GM23248 (cell line): ENCODE measurements at regions not wholly inside any gene's neighbourhood (a gene's known extent, or its start where the extent isn't known, plus 50 kb on each side); places are given as distances from the start of the nearest gene placed in this dataset.

ENCODE experiments used
- DNase-seq: peaks from one replicate; pipeline ENCODE4 v3.0.0-alpha.2; 2015
- H2AFZ ChIP-seq: fragments of 200-600 bp; sonication (generic); 2 replicates; pipeline ENCODE4 v1.6.1; 2016; ENCODE audit warnings: antibody characterized with exemption
- H3F3A ChIP-seq: fragments of 200-600 bp; sonication (generic); 2 replicates; pipeline ENCODE4 v1.6.1; 2016; ENCODE audit warnings: mild to moderate bottlenecking, antibody characterized with exemption, mixed run types; ENCODE audit not compliant: insufficient read depth
- H3K27ac ChIP-seq: fragments of 200-600 bp; sonication (generic); 2 replicates; pipeline ENCODE4 v1.5.1; 2016; ENCODE audit warnings: mild to moderate bottlenecking
- H3K27me3 ChIP-seq: fragments of 200-600 bp; sonication (generic); replicated peaks from 2 replicates; pipeline ENCODE4 v1.6.1; 2016; ENCODE audit warnings: mild to moderate bottlenecking; ENCODE audit not compliant: insufficient read depth
- H3K36me3 ChIP-seq: fragments of 200-600 bp; sonication (generic); 2 replicates; pipeline ENCODE4 v1.6.1; 2016; ENCODE audit warnings: low read depth, mild to moderate bottlenecking
- H3K4me1 ChIP-seq: fragments of 200-600 bp; sonication (generic); 2 replicates; pipeline ENCODE4 v1.6.1; 2016; ENCODE audit warnings: mild to moderate bottlenecking; ENCODE audit not compliant: insufficient read depth
- H3K4me2 ChIP-seq: fragments of 200-600 bp; sonication (generic); one replicate; pipeline ENCODE4 v1.6.1; 2016; ENCODE audit warnings: mild to moderate bottlenecking; ENCODE audit not compliant: unreplicated experiment
- H3K4me3 ChIP-seq: fragments of 200-600 bp; sonication (generic); 2 replicates; pipeline ENCODE4 v1.5.1; 2016; ENCODE audit warnings: mild to moderate bottlenecking
- H3K79me2 ChIP-seq: fragments of 200-600 bp; sonication (generic); 2 replicates; pipeline ENCODE4 v1.6.1; 2016; ENCODE audit warnings: mild to moderate bottlenecking; ENCODE audit not compliant: insufficient read depth
- H3K9ac ChIP-seq: fragments of 200-600 bp; sonication (generic); 2 replicates; pipeline ENCODE4 v1.6.1; 2016; ENCODE audit warnings: mild to moderate bottlenecking
- H3K9me2 ChIP-seq: fragments of 200-600 bp; sonication (generic); 2 replicates; pipeline ENCODE4 v1.6.1; 2016; ENCODE audit warnings: mixed run types, mild to moderate bottlenecking, moderate library complexity; ENCODE audit not compliant: insufficient read depth
- H3K9me3 ChIP-seq: fragments of 200-600 bp; sonication (generic); one replicate; pipeline ENCODE4 v1.6.1; 2017; ENCODE audit warnings: low read depth
- H4K20me1 ChIP-seq: fragments of 200-600 bp; sonication (generic); 2 replicates; pipeline ENCODE4 v1.6.0; 2016; ENCODE audit not compliant: insufficient read depth
- EZH2 ChIP-seq: fragments of 200-600 bp; sonication (generic); IDR thresholded peaks from 2 replicates; pipeline ENCODE4 v1.6.1; 2018; ENCODE audit warnings: antibody characterized with exemption, mild to moderate bottlenecking; ENCODE audit not compliant: insufficient read depth, poor library complexity, severe bottlenecking
- EZH2phosphoT487 ChIP-seq: fragments of 200-600 bp; sonication (generic); IDR thresholded peaks from 2 replicates; pipeline ENCODE4 v1.6.1; 2018; ENCODE audit warnings: antibody characterized with exemption, moderate library complexity, mild to moderate bottlenecking, low read depth; ENCODE audit not compliant: insufficient read depth
- WGBS, 2 experiments: methylation state at CpG; one replicate each; pipeline ENCODE4 v1.1.6; 2015 to 2017; ENCODE audit warnings: low lambda C conversion rate in 2 of 2, low coverage in 1 of 2; ENCODE audit errors: missing lambda C conversion rate in 2 of 2; 5-methylcytosine and 5-hydroxymethylcytosine counted together
- in situ Hi-C: fragments of 300-500 bp; cut with MboI; formaldehyde crosslinking; loops from 2 replicates; pipeline ENCODE4 v1.15.0; 2020

DNA sequence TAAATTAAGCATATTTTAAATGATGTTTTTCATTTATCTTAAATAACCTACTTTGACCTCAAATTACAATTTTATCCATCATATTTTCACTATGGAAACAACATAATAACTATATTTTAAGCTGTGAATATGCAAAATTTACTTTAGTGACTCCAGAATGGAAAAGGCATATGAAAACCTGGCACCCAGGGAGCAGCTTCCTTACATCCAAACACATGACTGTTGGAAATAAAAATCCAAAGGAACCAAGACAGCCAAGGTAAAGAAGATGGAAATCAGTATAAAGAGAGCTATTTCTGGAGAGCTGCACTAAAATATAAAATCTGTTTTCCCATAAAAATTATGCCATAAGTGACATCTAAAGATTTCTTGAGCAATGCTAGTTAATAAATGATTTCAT is 140.3 kb upstream of the FTMT start:
- no peak overlapping the region for H3K9ac ChIP-seq
- no peaks in the 10 kb centered on the region for H3K9me3 ChIP-seq
- H4K20me1 ChIP-seq: no peaks in the 10 kb centered on the region
- no peak overlapping the region for H2AFZ ChIP-seq
- in situ Hi-C loops: no loop called here
- no peak overlapping the region for H3K4me3 ChIP-seq
- H3K9me2 ChIP-seq: no peaks in the 10 kb centered on the region
- H3K36me3 ChIP-seq: no peaks in the 10 kb centered on the region
- DNase-seq: no peak
- no peaks in the 10 kb centered on the region for H3K27me3 ChIP-seq
- no peaks in the 10 kb centered on the region for H3K79me2 ChIP-seq
- no peak overlapping the region for H3K4me2 ChIP-seq
- no peak overlapping the region for H3K27ac ChIP-seq
- H3K4me1 ChIP-seq: no peaks in the 10 kb centered on the region
- no peaks in the 10 kb centered on the region for H3F3A ChIP-seq
- TF ChIP-seq EZH2 (no peak), EZH2phosphoT487 (no peak)

GRCh38 chr5:121719255-121719654 is 132.4 kb upstream of the FTMT start:
- no peaks in the 10 kb centered on the region for H3K9me2 ChIP-seq
- no peaks in the 10 kb centered on the region for H3F3A ChIP-seq
- in situ Hi-C loops: no loop called here
- no peaks in the 10 kb centered on the region for H3K27me3 ChIP-seq
- DNase-seq: no peak
- no peak overlapping the region for H3K27ac ChIP-seq
- no peak overlapping the region for H3K4me2 ChIP-seq
- no peaks in the 10 kb centered on the region for H3K36me3 ChIP-seq
- no peak for TF ChIP-seq EZH2
- no peak for TF ChIP-seq EZH2phosphoT487
- no peak overlapping the region for H2AFZ ChIP-seq
- no peak overlapping the region for H3K4me3 ChIP-seq
- WGBS, 2 experiments: 10 to 15% methylated on average over 2 of the region's 2 CpGs
- no peaks in the 10 kb centered on the region for H3K4me1 ChIP-seq
- no peaks in the 10 kb centered on the region for H4K20me1 ChIP-seq
- no peaks in the 10 kb centered on the region for H3K9me3 ChIP-seq
- no peak overlapping the region for H3K9ac ChIP-seq
- H3K79me2 ChIP-seq: no peaks in the 10 kb centered on the region

DNA sequence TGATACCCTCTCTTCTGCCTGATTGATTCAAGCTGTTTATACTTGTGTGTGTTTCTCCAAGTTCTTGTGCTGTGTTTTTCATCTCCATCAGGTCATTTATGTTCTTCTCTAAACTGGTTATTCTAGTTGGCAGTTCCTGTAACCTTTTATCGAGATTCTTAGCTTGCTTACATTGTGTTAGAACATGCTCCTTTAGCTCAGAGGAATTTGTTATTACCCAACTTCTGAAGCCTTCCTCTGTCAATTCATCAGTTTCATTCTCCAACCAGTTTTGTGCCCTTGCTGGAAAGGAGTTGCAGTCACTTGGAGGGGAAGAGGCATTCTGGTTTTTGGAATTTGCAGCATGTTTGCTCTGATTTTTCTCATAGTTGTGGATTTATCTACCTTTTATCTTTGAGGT is 126.2 kb upstream of the FTMT start:
- Histone ChIP-seq H3K9me3 (no peaks in the 10 kb centered on the region), H3F3A (no peaks in the 10 kb centered on the region), H2AFZ (no peak overlapping the region), H3K4me1 (no peaks in the 10 kb centered on the region), H3K27ac (no peak overlapping the region), H3K79me2 (no peaks in the 10 kb centered on the region), H3K4me2 (no peak overlapping the region), H3K27me3 (no peaks in the 10 kb centered on the region), H4K20me1 (no peaks in the 10 kb centered on the region), H3K4me3 (no peak overlapping the region), H3K9me2 (no peaks in the 10 kb centered on the region), H3K9ac (no peak overlapping the region), H3K36me3 (no peaks in the 10 kb centered on the region)
- WGBS, 2 experiments: 7 to 11% methylated on average over 1 of the region's 1 CpG
- DNase-seq: no peak
- TF ChIP-seq EZH2phosphoT487: no peak
- TF ChIP-seq EZH2: no peak
- in situ Hi-C loops: no loop called here

DNA sequence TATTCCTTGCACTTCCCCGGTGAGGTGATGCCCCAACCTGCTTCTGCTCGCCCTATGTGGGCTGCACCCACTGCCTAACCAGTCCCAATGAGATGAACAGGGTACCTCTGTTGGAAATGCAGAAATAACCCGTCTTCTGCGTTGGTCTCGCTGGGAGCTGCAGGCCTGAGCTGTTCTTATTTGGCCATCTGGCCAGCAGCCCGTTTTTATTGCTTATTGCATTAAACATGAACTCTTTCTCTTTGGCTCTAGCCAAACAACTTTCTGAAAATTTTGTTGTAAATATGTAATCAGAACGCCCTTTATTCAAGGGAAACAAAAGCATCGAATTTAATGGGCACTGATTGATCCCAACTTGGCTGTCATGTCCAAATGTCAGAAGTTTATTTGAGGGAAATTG is 124.7 kb upstream of the FTMT start:
- DNase-seq: no peak
- no peak overlapping the region for H3K4me3 ChIP-seq
- H3K9me3 ChIP-seq: no peaks in the 10 kb centered on the region
- no peaks in the 10 kb centered on the region for H4K20me1 ChIP-seq
- H2AFZ ChIP-seq: no peak overlapping the region
- TF ChIP-seq EZH2: no peak
- no peak for TF ChIP-seq EZH2phosphoT487
- in situ Hi-C loops: no loop called here
- 36 to 46% methylated on average over 8 of the region's 8 CpGs for WGBS, 2 experiments
- no peaks in the 10 kb centered on the region for H3K4me1 ChIP-seq
- H3K4me2 ChIP-seq: no peak overlapping the region
- H3K36me3 ChIP-seq: no peaks in the 10 kb centered on the region
- H3K79me2 ChIP-seq: no peaks in the 10 kb centered on the region
- H3K27me3 ChIP-seq: no peaks in the 10 kb centered on the region
- H3F3A ChIP-seq: no peaks in the 10 kb centered on the region
- no peak overlapping the region for H3K9ac ChIP-seq
- no peaks in the 10 kb centered on the region for H3K9me2 ChIP-seq
- H3K27ac ChIP-seq: no peak overlapping the region

GRCh38 chr5:121731377-121731776 is 120.3 kb upstream of the FTMT start:
- no peak overlapping the region for H3K27ac ChIP-seq
- no peak overlapping the region for H3K4me2 ChIP-seq
- no peak overlapping the region for H3K4me3 ChIP-seq
- H3K9me2 ChIP-seq: no peaks in the 10 kb centered on the region
- H2AFZ ChIP-seq: no peak overlapping the region
- H3K4me1 ChIP-seq: no peaks in the 10 kb centered on the region
- in situ Hi-C loops: no loop called here
- H3F3A ChIP-seq: no peaks in the 10 kb centered on the region
- TF ChIP-seq EZH2: no peak
- TF ChIP-seq EZH2phosphoT487: no peak
- no peaks in the 10 kb centered on the region for H3K27me3 ChIP-seq
- H3K79me2 ChIP-seq: no peaks in the 10 kb centered on the region
- 15 to 19% methylated on average over 3 of the region's 3 CpGs for WGBS, 2 experiments
- no peaks in the 10 kb centered on the region for H3K36me3 ChIP-seq
- DNase-seq: no peak
- H3K9me3 ChIP-seq: no peaks in the 10 kb centered on the region
- no peaks in the 10 kb centered on the region for H4K20me1 ChIP-seq
- H3K9ac ChIP-seq: no peak overlapping the region
